Frontal cortex (tissue), 3 donors: ENCODE measurements at regions not wholly inside any gene's neighbourhood (a gene's known extent, or its start where the extent isn't known, plus 50 kb on each side); places are given as distances from the start of the nearest gene placed in this dataset.

ENCODE experiments used
- DNase-seq, 2 donors: peaks; one replicate each; pipeline ENCODE4 v3.0.0; 2012; ENCODE audit warnings: low spot score in 2 of 2
- FAIRE-seq: peaks from 2 replicates; lab custom pipeline; 2012; peaks lifted over from hg19 to GRCh38; lab: Jason Lieb, UNC
- donor health status: control.
- donor health status: control.
- donor health status: control.

GRCh38 chr3:31254483-31254882 is 278.2 kb upstream of the STT3B start:
- DNase-seq, result no peak
- no peak for FAIRE-seq

- DNase-seq, result no peak
- FAIRE-seq, result no peak
Observed at GRCh38 chr3:31255007-31255581, 277.6 kb upstream of the STT3B start.

GRCh38 chr3:31262201-31262600 is 270.5 kb upstream of the STT3B start:
- FAIRE-seq, result no peak

GRCh38 chr3:31263897-31264296 is 268.8 kb upstream of the STT3B start:
- DNase-seq (no peak), FAIRE-seq (no peak)

More at GRCh38 chr3:31262201-31262600, 270.5 kb upstream of the STT3B start:
- DNase-seq, result no peak

GRCh38 chr3:31265646-31266428 is 266.9 kb upstream of the STT3B start:
- FAIRE-seq (no peak), DNase-seq (no peak)

GRCh38 chr3:31268868-31269267 is 263.9 kb upstream of the STT3B start:
- DNase-seq (no peak), FAIRE-seq (no peak)

GRCh38 chr3:31270010-31270409 is 262.7 kb upstream of the STT3B start:
- FAIRE-seq (no peak), DNase-seq (no peak)

GRCh38 chr3:31274326-31275024 is 258.2 kb upstream of the STT3B start:
- no peak for FAIRE-seq

GRCh38 chr3:31275038-31275572 is 257.6 kb upstream of the STT3B start:
- no peak for FAIRE-seq
- no peak for DNase-seq

More at GRCh38 chr3:31274326-31275024, 258.2 kb upstream of the STT3B start:
- no peak for DNase-seq

- no peak for DNase-seq
- no peak for FAIRE-seq
Observed at GRCh38 chr3:31275583-31275982, 257.1 kb upstream of the STT3B start.

GRCh38 chr3:31277582-31277981 is 255.1 kb upstream of the STT3B start:
- FAIRE-seq (no peak), DNase-seq (no peak)

GRCh38 chr3:31278532-31278931 is 254.2 kb upstream of the STT3B start:
- DNase-seq, result no peak
- no peak for FAIRE-seq

- FAIRE-seq (no peak), DNase-seq (no peak)
Observed at GRCh38 chr3:31284776-31285175, 247.9 kb upstream of the STT3B start.

- no peak for DNase-seq
- FAIRE-seq, result no peak
Observed at GRCh38 chr3:31285833-31286486, 246.8 kb upstream of the STT3B start.

- DNase-seq, result no peak
- no peak for FAIRE-seq
Observed at GRCh38 chr3:31288224-31288623, 244.5 kb upstream of the STT3B start.

- no peak for DNase-seq
- no peak for FAIRE-seq
Observed at GRCh38 chr3:31288641-31289100, 244.1 kb upstream of the STT3B start.

GRCh38 chr3:31289584-31289983 is 243.1 kb upstream of the STT3B start:
- DNase-seq (no peak), FAIRE-seq (no peak)

GRCh38 chr3:31290046-31290445 is 242.7 kb upstream of the STT3B start:
- FAIRE-seq (no peak), DNase-seq (no peak)

GRCh38 chr3:31291818-31292217 is 240.9 kb upstream of the STT3B start:
- DNase-seq, result no peak
- FAIRE-seq, result no peak

- DNase-seq (no peak), FAIRE-seq (no peak)
Observed at GRCh38 chr3:31294430-31295149, 238.1 kb upstream of the STT3B start.
